Stimulated activated CD4-positive, alpha-beta T cell treated with anti-CD3 and anti-CD28 coated beads, Interleukin-4, amount 100 ng/mL, for 4 hours (primary cell): ENCODE measurements at regions not wholly inside any gene's neighbourhood (a gene's known extent, or its start where the extent isn't known, plus 50 kb on each side); places are given as distances from the start of the nearest gene placed in this dataset.
A peak's percentile ranks its signal among the peaks of the same experiment; 100 is the strongest.
"Not testable (repeated sequence)": the region's sequence is repeated elsewhere in the genome, so short reads cannot be mapped to it uniquely, and the experiment has no call there.

Experiments used
- DNase-seq, 2 experiments: peaks; one replicate each; pipeline ENCODE4 v3.0.0-alpha.2; 2020

DNA sequence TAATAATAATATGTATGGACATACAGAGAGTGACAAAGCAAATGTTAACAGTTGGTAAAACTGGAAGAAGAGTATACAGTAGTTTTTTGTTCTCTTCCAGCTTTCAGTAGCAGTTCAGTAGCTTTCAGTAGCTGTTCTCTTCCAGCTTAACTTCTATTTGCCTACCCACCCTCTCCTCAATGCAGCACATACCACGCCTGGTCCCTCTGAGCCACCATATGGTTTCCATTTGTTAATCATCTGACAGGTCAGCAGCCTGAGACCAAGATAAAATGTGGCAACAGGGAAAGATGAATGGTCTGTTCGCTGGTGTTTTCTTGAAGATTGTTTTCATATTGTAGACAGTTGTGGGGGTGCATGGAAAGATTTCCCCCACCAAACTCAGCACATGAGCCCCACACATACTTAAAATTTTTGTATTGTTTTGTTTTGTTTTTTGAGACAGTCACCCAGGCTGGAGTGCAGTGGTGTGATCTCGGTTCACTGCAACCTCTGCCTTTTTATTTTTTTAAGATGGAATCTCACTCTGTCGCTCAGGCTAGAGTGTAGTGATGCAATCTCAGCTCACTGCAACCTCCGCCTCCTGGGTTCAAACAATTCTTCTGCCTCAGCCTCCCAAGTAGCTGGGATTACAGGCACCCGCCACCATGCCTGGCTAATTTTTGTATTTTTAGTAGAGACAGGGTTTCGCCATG, 56.8 kb downstream of the ATP6V0E2 start:
- not testable (repeated sequence) for DNase-seq

DNA sequence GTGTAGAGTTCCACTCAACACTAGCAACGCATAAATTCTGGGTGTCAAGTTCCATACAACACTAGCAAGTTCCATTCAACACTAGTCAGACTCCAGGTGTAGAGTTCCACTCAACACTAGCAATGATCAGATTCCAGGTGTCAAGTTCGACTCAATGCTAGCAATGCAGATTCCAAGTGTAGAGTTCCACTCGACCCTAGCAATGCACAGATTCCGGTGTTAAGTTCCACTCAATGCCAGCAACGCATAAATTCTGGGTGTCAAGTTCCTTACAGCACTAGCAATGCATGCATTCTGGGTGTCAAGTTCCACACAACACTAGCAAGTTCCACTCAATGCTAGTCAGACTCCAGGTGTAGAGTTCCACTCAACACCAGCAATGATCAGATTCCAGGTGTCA, 60.0 kb downstream of the ATP6V0E2 start:
- not testable (repeated sequence) for DNase-seq

DNA sequence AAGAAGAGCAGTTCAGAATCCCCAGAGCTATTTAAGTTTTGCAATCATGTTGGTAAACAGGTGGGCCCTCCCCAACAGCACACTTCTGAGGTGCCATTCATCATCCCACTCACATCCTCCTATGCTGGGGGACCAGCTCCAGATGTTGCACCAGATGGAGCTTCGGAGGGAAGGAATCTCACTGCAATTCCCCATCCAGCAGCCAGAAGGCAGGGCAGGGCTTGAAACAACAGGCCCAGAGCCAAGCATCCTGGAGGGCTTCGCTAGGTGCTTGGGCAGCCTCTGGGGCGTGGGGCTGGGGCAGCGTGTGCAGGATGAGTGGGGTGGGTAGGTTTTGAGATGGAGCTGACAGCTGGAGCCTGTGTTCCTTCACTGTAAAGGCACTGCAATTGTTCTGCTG, 73.6 kb downstream of the ATP6V0E2 start:
- not testable (repeated sequence) for DNase-seq

DNA sequence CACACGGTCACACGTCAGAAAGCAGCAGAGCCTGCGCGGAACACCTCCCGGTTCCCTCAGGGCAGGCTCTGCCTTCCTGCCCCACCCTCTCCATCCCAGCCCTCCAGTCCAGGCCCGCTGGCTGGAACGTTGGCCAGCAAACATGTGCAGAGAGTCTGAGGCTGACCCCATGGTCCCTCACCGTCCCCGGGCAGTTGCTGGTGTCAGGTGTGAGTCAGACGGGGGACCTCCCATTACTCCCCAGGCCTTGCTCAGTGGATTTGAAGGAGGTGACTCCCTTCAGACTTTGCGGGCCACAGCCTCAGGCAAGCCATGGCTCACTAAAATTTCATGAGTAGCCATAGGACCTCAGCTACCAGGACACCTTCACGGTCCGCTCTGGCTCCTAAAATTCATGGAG, 74.7 kb downstream of the ATP6V0E2 start:
- DNase-seq, result not testable (repeated sequence)

DNA sequence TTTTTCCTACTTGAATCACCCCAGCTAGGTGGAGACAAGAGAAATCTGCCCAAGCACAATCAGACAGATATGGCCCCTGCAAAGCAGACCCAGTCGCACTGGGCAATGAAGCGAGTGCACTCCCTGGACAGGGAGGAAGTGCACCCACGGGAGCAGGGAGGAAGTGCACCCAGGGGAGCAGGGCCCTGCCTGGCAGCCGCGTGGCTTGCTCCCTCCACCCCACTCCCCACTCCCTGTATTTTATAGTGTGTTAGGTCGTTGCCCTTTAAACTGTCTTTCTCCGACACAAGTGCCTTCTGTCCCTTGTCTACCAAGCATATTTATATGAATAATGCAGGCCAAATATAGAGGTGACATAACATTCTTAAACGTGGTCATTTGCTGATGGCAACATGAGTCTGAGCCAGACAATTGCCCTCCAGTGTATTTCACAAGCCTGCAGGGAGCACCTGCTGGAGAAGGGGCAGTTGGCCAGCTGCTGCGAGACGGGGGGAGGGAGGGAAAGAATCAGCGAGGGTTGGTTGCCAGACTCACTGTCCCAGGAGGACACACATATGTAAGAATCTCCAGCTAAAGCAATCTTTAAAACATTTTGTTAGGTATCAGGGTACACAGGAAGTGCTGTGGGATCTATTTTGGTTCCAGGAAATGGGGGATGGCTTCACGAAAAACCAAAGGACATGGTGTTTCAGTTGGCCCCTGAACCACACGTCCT, 76.3 kb downstream of the ATP6V0E2 start:
- DNase-seq, result not testable (repeated sequence)

DNA sequence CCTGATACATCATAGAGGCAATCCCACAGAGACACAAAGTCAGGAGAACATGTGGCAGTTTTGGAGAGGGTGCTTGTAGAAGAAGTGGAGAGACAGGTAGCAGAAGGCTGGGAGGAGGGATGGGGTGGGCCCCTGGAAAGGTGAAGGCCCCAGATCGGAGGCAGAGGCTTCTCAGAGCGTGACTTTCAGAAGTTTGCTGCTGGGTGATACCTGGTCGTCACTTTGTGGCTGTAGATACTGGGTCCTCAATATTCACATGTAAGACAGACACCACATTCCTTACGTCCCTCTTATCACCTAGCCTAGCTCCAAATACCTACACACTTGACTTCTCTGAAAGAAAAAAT, 76.8 kb downstream of the ATP6V0E2 start:
- not testable (repeated sequence) for DNase-seq

DNA sequence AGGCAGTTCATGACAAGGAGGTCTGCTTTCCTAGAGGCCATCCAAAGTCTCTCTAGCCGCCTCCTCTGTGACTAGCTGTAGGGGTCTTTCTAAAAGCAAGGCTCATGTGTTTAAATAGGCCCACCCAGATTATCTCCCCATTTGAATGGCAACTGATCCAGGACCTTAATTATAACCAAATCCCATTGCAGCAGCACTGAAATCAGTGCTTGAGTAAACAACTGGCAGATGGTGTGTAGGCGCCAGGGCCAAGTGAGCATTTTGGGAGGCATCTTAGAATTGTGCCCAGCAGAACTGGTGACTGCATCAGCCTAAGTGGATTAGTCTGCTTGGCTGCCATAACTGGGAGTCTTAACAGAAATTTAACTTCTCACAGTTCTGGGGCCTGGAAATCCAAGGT, 77.8 kb downstream of the ATP6V0E2 start:
- not testable (repeated sequence) for DNase-seq

DNA sequence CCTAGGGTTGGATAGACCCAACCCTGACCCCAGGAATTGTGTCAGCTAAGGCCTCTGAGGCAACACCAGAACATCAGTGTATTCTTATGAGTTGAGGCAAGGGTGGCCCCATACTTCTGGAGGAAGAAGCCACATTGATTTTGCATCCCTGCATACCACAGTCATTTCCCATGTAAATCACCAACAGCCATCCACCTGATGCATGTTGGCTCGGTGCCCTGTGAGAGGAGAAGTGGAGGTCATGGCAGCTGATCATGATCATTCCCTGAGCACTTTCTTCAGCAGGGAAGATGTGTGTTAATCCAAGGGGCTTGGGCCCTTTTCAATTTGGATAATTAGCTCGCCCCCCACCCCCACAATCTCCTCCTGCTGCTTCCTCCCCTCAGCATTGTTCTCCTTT, 85.1 kb downstream of the ATP6V0E2 start:
- DNase-seq, result not testable (repeated sequence)

DNA sequence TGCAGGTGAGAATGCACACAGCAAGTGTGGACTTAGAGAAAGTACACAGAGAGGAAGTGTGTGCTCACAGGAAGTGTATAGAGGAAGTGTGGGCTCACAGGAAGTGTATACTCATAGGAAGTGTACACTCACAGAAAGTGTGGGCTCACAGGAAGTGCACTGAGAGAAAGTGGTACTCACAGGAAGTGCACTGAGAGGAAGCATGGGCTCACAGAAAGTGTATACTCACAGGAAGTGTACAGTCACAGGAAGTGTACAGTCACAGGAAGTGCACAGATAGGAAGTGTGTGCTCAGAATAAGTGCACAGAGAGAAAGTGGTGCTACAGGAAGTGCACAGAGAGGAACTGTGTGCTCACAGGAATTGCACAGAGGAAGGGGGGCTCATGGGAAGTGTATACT, 87.1 kb downstream of the ATP6V0E2 start:
- not testable (repeated sequence) for DNase-seq

DNA sequence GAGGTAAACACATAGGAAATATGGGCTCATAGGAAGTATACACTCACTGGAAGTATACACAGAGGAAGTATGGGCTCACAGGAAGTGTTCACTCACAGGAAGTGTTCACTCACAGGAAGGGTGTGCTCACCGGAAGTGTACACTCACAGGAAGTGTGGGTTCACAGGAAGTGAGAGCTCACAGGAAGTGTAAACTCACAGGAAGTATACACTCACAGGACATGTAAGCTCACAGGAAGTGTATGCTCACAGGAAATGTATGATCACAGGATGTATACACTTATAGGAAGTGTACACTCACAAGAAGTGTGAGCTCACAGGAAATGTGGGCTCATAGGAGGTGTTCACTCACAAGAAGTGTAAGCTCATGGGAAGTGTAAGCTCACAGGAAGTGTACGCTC, 88.1 kb downstream of the ATP6V0E2 start:
- peak in 1 of 2 experiments; percentile 20 for DNase-seq

DNA sequence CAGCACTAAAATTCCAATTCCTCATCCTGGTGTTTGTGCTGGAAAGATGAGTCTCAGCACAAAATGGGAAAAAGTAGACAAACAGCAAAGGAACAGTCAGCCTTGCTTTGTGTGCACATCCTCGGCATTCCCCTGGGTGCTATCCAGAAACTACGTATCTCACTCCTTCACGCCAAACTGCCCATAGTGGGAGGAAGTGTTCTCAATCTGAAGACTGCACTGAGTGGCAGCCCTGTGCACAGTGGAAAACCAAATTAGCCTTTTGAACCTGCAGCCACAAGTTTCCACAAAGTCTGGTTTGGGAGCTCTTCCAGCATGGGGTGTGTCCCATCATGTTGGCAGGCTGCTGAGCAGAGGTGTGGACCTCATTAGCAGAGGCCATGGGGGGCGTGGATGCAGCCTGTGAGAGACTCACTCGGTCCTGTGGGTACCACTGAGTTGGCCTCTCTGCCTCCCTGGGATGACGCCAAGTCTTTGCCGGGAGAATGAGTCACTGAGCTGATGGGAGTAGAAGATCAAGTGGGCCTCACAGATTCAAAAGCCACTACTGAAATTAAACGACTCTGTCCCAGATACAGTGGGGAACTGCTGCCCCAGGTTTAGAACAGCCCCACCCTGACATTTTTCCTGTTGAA, 89.0 kb downstream of the ATP6V0E2 start:
- DNase-seq, result not testable (repeated sequence)

DNA sequence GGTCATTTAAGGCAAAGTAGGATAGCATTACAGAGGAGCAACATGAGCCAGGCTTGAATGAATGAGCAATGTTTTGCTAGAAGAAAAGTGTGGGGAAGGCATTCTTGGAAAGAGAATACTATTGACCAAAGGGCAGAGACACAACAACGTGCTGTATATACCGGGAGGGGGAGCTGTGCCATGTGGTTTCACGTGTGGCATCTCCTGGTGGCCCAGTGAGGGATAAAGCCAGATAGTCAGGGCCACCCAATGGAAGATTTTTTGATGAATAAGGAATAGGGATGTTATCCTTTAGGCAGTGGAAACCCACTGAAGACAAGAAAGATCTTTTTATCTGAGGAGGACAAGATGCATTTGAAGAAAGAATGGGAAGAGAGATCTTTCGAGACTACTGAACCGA, 90.2 kb downstream of the ATP6V0E2 start:
- not testable (repeated sequence) for DNase-seq

DNA sequence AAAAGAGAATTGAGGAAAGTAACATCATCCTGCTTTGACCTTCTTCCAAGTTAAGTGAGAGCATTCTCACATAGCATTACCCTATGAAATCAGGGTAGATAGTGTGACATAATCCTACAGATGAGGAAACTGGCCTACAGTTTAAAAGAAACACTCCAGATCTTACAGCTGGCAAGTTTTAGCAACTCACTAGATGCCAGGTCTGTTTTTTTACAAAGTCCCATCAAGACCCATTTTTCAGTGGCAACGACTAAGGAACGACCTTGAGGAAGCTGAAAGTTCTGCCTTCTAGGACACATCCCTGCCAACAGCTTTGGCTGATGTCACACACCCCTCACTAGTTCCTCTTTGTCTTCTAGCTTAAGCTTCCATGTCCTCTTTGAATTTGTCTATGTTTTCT, 92.7 kb downstream of the ATP6V0E2 start:
- not testable (repeated sequence) for DNase-seq

DNA sequence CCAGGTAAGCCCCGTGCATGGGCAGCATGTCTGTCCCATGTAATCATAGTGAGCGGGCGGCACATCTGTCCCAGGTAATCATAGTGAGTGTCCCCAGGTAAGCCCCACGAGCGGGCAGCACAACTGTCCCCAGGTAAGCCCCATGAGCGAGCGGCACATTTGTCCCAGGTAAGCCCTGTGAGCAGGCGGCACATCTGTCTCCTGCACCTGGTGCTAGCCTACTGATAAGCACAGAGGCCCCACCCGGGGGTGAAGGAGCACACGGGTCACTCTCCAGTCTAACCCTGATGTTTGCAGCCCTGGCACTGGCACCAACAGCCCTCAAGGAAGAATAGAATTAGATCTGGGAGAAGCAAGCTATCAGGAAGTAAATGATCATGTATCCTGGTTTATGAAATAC, 99.2 kb downstream of the ATP6V0E2 start:
- not testable (repeated sequence) for DNase-seq

DNA sequence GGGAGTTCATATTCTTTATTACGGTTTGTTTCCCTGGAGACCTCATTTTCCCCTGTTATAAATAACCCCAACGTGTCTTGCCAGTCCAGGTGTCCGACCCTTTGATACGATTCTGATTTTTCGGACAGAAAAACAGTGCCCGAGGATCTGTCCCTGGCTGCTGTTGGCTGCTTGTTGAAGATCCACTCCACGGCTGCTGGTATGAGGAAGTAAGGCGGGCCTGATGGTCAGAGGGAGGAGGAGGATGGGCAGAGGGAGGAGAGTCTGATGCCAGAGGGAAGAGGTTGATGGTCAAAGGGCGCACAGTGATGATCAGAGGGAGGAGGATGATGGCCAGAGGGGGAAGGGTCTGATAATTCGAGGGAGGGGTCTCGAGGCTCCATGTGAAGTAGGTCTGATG, 99.9 kb downstream of the ATP6V0E2 start:
- not testable (repeated sequence) for DNase-seq

DNA sequence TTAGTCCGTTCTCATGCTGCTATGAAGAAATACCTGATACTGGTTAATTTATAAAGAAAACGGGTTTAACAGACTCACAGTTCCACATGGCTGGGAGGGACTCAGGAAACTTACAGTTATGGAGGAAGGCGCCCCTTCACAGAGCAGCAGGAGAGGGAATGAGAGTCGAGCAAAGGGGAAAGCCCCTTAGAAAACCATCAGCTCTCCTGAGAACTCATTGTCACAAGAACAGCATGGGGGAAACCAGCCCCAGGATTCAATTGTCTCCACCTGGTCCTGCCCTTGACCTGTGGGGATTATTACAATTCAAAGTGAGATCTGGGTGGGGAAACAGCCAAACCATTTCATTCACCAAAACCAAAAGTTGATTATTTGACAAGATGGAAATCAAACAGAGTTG, 101.8 kb downstream of the ATP6V0E2 start:
- not testable (repeated sequence) for DNase-seq

DNA sequence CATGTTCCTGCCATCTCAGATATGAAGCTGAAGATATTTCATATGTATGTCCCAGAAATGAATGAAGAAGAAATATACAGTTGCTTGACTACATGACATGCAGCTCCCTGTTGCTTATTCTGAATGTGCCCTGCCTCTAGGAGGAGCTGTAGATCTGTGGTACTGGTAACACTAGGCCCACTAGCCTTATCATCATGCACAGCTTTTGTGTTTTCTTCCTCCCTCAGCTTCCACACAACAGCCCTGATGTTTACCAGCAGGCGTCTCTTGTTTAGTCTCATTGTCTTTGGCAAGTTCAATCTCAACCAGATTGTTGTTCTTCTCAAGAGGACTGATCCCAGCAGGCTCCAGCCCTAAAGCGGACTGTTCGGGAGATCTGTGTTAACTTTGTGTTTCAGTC, 104.8 kb downstream of the ATP6V0E2 start:
- not testable (repeated sequence) for DNase-seq

DNA sequence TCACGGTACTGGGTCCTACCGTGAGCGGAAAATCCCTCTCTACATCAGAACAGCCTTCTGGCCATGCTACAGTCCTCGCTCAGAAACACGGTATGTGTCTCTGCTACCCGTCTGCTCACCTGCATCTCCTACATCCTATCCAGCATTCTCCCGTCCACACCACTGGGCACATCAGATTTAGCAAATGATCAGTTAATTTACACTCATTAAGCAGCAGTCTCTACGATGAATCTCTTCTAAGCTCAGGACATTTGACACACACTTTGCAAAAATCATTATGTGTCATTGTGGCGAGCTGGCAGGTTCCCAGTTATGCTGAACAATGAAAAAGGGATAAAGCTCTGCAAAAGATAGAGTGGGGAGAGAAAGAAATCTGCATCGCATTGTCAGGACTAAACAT, 105.2 kb downstream of the ATP6V0E2 start:
- DNase-seq, result not testable (repeated sequence)

DNA sequence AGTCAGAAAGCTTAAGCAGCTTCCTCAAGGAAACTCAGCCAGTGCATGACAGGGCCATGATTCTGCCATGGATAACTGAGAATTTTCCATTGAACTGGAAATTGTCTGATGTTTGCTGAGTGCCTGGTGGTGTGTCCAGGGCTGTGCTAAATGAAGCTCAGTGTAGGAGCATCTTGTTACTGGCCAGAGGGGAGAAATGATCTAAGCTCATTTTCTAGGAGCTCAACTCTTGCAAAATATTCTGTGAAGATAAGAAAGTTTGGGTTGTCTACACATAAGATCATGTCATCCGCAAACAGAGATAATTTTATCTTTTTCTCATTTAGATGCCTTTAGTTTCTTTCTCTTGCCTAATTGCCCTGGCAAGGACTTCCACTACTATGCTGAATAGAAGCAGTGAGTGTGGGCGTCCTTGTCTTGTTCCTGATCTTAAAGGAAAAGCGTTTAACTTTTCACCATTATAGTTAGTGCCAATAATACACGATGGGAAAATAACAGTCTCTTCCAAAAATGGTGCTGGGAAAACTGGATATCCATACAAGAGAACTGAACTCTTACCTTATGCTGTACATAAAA, 108.9 kb downstream of the ATP6V0E2 start:
- DNase-seq, result not testable (repeated sequence)

DNA sequence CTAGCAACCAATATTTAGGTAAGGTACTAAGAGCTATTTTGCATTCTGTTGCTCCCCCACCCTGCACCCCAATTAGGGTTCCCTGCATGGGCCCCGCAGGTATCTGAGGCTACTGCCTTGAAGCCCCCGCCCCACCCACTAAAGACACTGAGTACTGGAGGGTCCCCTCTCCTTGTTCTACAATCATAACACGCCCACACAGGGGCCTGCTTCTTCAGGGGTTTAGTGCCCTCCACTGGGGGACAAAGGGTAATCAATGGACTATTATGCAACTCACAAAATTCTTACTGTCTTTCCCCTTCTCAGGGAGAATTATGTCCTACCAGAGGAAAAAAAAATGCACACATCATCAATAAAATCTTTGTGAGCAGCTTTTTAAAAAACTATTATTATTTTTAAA, 113.1 kb downstream of the ATP6V0E2 start:
- not testable (repeated sequence) for DNase-seq

DNA sequence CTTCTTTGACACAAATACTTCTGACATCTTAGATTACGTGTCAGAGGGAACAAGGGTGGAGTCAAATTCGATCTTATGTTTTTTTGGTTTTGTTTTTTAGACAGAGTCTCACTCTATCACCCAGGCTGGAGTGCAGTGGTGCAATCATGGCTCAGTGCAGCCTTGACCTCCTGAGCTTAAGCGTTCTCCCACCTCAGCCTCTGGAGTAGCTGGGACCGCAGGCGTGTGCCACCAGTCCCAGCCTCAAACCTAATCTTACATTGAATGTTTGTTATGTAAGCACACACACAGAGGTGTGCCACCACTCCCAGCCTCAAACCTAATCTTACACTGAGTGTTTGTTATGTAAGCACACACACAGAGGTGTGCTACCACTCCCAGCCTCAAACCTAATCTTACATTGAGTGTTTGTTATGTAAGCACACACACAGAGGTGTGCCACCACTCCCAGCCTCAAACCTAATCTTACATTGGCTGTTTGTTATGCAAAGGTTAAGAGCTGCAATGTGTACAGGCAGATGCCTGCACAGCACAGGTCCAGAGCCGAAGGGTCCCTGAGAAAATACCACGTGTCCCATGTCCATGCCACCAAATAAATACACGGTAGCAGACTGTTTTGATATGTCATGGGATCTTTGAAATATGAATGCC, 118.0 kb downstream of the ATP6V0E2 start:
- not testable (repeated sequence) for DNase-seq

DNA sequence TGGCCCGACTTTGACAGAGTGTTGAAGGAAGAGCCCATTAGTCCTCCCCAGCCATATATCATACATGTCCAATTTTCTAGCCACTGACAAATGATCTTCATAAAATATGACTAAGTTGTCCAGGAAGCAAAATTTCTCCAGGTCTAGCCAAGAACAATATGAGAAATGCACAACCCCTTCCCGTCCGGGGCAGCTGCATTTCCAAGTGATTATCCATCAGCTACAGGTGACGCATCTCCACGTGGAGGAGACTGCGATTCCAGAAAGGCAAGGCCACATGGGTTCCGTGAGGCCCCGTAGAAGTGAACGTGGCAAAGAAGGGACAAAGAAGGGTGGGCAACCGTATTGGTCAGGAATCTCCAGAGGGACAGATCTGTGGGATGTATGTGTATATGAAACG, 118.6 kb downstream of the ATP6V0E2 start:
- DNase-seq, result not testable (repeated sequence)
